GM19452 (cell line): ENCODE measurements at regions not wholly inside any gene's neighbourhood (a gene's known extent, or its start where the extent isn't known, plus 50 kb on each side); places are given as distances from the start of the nearest gene placed in this dataset.

Source experiments
- ATAC-seq: cut with Tn5 transposase; IDR thresholded peaks from one replicate; pipeline ENCODE4 v1.9.1; 2021; ENCODE audit not compliant: unreplicated experiment

DNA sequence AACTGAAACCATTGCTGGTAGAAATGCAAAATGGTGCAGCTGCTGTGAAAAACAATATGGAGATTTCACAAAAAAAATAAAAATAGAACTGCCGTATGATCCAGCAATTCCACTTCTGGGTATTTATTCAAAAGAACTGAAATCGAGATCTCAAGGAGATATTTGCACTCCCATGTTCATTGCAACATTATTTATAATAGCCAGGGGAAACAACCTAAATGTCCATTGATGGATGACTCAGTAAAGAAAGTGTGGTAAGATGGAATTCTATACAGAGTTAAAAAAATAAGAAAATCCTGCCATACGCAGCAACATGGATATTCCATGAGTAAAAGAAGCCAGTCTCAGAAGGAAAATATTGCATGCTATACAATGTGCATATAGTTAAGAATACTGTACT is 290.6 kb upstream of the GHITM start:
- no peak for ATAC-seq

DNA sequence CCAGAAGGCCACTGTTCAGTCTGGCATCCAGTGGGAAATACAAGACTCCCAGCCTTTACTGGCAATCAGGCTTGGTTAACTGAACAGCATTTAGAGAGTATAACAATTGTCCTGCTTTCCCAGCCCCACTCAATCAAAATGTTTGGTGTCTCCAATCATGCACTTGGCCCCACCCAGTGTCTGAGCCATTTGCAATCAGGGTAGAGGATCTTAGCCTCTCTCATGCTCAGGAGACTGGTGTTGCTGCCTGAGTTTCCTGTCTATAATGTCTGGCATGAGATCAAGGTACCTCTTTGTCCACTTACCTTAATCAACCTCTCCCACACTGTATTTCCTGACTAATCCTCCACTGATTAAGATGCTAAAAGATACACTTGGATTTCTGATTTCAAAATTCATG is 290.2 kb upstream of the GHITM start:
- no peak for ATAC-seq

DNA sequence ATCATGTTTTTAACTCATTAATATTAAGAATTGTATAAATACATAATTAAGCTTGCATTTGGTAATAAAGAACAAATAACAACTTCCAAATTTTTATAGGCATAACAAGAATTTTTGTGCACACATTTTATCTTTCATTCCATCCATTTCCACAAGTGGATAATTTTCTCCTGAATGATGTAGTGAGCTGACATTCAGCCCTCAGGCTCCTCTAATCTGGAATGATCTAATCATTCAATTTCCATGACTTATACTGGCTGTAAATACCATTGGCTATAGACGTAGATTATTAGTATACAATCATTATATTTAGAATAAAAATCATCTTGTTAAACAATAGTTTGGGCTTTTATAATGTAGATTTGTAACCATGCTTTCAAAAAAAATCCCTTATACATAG is 287.2 kb upstream of the GHITM start:
- no peak for ATAC-seq

DNA sequence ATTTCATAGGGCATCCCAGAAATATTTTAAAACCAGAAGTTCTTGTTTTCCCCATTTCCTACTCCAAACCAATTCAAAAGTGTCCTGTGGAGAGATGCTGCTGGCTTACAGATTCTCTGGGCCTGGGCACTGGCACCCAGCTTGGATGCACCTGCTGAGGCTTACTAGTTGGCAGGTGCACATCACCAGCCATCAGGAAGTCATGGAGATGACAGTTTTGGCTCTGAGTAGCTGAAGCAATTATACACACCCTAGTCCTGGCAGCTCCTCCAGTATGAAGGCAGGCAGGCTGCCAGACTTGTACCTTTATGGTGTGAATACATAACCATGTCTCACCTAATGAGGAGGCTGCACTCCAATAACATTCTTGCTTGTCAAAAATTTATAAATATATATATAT is 276.6 kb upstream of the GHITM start:
- ATAC-seq, result no peak

DNA sequence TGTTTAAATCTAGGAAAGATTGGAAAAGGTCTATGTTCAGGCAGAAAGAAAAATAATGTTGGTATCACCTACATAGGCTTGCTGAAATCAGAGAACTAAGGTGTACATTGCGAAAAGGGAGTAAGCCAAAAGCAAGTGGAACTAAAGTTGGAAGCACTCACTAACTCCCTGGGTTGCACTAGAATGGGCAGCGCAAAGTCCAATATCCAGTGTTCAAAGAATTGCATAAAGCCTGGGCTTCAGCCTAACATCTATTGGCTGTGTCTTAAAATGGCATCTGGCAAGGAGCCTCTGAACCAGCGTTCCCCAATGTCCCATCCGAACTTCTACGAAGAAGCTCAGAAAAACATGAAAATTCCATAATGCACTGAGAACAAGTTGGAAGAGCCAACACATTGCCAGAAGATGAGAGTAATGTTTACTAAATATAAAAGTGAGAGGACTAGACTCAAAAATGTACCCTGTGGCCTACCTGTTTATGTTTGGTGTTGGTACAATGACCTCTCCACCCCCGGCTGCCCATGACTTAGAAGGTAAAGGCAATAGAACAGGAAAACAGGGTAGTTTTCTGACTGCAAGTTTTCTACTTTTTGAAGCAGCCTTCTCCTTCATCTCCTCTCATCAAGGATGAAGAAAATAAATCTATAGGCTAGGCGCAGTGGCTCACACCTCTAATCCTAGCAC is 275.9 kb upstream of the GHITM start:
- ATAC-seq, result no peak

DNA sequence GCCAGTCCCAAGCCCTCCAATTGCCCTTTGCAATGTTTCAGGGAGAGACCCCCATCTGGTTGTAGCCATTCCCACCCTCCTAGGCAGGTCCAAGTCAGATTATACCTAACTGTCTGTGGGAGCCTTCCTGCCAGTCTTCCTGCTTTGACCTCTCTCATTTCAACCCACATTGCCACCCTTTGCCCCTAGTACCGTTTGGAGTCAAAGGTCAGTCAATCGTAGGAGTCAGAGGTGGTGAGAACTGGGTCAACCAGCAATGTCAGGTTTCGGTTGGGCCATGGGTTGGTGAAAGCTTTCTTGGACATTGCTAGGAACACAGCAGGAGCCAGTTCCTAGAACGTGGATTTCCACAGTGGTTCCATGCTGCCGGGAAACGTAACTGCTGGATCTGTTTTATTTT is 269.4 kb upstream of the GHITM start:
- no peak for ATAC-seq

DNA sequence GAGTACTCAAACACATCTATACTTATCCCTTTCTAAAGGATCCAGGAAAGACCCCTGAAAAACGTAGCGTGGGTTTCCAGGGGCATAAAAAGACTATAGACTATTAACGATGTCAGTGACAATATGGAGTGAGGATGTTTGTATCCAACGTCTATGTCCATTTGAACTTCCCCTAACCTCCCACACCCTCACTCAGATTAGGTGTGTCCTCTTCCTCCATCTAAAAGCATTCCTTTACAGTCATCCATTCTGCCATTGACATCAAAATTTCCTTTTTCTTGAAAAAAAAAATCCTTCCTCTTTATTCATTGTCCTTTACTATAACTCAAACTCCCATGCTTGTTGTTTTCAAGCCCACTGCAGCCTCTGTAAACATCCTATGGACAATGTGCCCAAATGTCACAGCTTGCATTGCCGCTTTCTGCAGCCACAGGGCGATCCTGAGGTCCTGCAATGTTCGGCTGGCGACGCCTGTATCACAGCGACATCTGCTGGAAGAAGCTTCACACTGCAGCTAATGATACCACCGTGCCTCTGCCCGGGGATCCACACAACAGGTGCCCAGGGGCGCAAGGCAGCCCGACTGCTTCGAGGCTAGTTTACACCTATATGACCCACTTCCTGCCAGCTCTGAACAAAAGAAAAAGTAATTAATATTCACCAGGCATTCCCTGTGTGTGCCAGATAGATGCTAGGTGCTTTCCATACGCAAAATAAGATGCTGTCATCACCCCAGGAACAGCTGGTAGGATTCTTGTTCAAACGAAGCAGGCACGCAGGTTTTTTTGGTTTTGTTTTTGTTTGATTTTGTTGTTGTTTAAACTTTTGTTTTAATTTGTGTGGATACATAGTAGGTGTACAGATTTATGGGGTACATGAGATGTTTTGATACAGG is 267.9 kb upstream of the GHITM start:
- ATAC-seq, result peak; percentile 95

DNA sequence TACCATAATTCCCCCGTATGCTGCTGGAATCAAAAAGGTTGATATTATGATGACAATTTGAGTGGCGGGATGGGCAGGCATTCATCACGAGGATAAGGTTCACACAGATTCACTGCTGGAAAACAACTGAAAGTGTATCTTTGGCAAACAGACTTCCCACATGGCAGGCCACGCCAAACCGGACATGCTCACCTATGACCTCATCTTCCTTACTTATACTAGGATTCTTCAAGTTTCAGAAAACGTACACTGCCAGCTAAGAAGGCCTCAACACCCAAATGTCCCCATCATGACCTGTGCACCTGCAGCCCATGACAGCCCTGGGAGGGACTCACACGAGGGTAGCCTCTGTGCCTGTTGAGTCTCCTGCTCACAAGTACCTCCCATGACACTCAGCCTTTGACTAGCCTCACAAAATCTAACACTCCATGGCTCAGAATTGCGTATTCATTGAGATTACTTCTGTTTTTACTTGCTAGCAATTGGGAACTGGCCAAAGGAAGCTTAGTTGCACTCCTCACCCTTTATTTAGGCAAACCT is 259.0 kb upstream of the GHITM start:
- ATAC-seq, result no peak

DNA sequence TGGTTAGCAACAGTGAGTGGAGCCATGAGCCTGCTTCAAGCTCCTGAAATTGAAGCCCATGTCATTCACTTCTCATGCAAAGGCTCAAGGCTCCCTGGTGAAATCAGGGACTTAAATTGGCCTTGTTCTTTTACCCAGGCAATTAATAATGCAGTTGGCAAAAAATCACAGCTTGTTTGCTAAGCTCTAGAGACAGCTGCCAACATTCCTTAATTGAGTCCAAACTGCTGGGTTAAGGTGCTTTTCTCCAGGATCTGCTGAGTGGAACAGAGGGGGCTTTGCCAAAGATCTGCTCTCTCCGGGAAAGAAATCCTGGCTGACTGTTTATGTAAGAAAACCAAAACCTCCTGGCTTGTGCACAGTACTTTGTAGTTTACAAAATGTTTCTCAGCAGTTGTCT is 257.6 kb upstream of the GHITM start:
- ATAC-seq, result no peak

DNA sequence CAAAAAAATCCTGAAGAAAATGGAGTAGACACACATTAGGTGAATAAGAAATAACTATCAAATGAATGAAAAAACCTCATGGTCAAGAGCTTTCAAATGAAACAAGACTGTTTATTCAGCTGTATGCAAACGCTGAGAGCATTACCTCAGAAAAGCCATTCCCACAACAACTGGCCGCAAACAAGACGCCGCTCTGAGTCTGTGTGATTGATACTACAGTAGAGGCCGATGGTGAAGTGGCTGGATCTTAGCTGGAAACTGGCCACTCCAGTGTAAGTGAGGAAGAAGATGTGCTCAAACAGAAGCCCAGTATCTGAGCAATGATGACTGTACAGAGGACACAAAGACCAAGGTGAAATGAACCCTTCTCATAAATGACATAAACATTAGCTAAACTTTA is 252.4 kb upstream of the GHITM start:
- no peak for ATAC-seq

DNA sequence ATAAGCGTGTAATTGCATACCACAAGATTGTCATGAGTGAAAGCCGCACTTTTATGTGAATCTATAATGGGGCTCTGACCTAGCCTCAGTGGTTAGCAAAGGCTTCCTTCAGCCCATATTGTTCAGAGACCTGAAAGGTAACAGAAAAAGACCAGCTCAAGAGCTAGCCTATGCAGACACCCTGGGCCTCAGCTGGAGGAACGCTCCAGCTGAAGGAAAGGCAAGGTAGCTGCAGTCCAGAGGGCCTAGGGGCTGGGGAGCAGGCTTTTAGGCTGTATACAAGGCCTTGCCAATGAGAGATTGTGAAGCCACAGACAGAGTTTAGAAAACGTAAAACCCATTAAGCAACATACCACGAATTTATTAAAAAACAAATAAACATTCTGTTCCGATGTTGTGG is 246.6 kb upstream of the GHITM start:
- ATAC-seq, result no peak

DNA sequence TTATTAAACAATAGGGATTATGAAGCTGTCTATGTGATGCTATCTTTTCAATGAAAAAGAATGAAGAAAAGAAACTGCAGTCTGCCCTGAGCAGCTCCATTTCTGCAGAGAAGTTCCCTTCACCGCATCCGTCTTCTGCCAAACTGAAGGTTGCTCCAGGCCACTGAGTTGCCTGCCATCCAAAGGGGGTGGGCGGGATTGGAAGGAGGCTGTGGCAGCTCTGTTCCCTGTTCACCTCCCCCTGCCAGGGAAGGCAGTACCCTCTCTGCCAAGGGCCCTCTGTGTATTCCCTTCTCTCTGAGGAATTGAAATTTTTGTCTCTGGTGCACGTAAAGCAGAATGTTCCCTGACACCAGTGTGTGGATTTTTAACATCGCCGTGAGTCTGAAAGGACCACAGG is 243.1 kb upstream of the GHITM start:
- no peak for ATAC-seq

DNA sequence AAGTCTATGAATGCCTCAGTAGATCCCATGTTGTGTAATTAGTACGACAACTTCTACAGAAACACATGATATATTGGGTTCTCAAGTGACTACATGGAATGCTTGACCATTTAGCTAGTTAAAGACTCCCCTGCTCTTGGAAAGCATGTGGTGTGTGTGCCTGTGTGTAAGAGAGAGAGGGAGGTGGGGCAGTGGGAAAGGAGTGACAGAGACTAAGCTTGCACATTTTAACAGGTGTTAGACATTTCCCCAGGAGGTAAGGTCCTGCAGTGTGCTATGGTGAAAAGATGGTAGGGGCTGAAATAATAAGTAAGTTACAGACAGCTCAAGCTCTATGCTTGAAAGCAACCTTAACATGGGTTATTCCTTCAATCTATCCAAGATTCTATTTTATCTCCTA is 241.7 kb upstream of the GHITM start:
- ATAC-seq, result no peak

DNA sequence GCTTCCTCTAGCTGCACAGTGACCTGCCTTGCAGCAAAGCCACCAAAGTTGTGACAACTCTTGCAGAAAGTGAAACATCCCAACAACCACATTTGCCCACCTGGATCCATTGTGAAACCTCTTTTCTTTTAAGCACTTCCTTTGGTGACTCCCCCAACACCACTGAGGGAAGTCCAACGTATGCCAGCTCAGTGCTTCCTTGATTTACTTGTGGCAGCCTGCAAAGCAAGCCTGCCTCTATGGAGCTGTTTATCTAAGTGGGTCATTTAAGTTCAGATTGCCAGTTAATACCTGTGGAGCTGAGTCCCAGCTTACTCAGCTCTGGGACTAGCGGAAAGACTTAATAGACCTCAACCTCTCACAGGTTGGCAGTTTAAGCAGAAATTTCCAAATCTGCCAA is 230.8 kb upstream of the GHITM start:
- ATAC-seq, result no peak

DNA sequence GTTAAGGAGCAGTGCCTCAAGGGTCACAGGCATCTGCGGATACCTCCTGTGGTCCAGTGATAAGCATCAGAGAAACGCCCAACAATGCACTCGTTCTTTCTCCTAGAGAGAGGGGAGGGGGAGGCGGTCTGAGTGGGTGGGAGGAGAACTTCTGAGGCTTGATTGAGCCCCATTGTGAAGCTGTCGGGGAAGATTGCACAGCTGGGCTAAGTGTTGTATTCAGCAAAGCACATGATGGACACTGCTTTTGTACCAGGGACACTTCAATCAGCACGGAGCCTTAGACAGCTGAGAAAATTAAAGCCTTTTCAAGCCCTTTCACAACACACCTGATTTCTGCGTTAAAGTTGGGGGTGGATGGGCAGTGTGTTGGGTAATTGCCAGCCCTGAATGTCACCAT is 230.3 kb upstream of the GHITM start:
- ATAC-seq, result no peak

DNA sequence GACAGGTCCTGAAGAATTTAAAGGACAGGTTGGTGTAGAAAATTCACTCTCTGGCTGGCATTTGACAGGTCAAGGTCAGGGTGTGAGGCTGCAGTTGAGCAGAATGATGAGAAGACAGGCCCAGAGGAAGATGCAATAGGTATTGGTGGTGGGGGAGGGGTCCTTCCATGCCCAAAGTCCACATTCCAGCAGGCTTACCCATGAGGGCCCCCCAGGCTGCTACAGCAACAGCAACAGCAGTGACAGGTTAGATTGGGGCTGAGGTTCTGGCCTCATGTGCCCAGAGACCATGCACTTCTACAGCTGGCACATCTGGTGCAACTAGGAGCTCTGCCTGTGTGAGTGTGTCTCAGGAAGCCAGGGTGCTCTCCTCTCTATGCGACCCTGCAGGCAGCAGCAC is 223.5 kb upstream of the GHITM start:
- no peak for ATAC-seq

DNA sequence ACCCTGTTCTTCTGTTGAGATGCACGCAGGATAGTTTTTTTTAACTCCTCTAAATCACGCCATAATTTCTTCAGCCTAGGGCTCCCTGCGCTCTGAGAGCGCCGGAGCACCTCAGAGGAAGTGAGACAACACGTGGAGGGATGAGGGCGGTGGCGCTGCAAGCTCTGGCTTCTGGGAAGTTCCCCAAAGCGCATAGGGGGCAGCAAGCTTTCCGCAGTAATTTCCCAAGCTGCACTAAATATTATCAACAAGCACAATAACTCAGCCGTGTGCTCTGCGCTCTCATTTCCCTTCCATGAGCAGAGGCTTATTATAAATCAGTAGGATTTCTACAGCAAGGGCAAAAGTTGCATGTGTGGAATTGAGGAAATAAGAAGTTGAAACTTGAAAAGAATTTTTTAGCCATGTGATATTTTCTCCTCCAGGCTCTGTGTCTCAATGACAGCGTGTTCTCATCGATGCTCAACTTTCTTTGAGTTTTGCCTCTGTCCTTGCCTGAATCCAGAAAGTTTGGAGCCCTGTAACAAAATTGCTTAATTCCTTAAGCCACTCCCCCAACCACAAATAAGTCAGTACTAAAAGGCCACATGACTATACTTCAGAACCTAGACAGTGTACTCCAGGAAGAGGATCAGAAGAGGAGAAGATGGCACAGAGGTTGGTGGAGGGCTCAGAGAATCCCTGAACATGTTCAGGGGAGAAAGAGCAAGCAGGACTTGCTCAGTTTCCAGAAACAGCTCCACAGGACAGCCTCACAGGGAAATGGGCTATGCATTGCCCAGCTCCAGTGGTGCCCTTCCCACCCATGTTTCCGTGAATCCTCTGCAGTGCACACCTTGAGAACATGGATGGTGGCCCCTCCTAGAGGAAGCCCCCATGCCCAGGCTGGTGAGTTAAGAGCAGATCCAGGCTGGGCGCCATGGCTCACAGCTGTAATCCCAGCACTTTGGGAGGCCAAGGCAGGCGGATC is 221.5 kb upstream of the GHITM start:
- peak; percentile 89 for ATAC-seq

DNA sequence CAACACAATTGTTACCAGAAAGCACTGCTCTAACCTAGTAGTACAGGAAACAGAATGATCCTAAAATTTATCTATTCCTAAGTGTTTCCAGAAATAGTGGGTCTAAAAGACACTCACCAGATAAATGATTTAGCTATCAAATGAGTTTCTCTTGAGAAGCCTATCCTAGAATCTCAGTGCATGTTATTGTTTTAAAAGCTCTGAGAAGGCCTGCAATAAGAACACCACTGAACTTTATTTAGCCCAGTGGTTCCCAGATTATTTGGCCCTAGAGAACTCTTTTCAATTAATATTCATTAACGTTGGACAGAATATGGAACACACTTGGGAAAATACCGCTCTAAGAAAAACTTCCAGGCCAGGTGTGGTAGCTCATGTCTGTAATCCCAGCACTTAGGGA is 220.1 kb upstream of the GHITM start:
- ATAC-seq, result no peak

DNA sequence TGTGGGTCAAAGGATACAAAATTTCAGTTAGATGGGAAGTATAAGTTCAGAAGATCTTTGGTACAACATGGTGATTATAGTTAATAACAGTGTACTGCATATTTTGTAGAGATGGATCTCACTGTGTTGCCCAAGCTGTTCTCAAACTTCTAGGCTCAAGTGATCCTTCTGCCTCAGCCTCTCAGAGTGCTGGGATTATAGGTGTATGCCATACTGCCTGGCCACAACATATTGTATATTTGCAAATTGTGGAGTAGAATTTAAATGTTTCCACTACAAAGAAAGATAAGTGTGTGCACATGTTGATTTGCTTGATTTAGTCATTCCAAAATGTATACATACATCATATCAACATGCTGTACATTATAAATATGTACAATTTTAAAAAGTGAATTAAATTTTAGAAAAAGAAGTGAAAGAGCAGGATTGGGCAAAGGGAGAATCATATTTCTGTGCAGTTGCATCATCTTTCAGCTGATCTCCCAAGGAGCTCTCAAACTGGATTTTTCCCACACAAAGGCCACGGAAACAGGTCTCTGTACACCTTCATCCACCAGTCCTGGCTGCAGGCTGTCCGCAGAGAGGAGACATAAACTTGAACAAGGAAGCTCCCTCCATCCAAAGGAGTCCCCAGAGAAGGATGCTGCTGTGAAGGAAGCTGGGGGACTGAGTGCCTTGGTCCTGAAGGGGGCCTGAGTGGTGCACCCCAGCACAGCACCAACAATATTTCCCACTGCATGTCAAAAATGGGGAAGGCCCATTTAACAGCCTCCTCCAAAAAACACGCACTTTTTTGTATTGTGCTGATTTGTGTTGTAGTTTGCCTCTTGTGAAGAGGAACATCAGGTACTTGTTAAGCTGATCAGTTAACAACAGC is 217.1 kb upstream of the GHITM start:
- no peak for ATAC-seq

DNA sequence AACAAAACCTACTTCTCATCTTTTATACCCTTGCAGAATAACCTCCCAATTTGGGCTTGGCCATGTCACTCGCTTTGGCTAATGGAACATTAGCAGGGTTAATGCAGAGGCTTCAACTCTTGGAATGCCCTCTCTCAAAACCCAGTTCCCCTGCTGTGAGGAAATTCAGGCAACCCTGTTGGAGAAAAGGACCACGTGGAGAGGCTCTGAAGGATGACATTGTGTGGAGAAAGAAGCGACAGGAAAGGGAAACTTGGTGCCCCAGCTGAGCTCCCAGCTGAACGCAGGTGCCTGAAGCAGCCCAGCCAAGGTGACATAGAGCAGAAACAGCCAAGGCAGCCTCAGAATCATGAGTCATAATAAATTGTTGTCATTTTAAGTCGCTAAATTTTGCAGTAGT is 214.2 kb upstream of the GHITM start:
- ATAC-seq, result no peak
